GM04503 (cell line): ENCODE measurements at regions not wholly inside any gene's neighbourhood (a gene's known extent, or its start where the extent isn't known, plus 50 kb on each side); places are given as distances from the start of the nearest gene placed in this dataset.
"Not testable (repeated sequence)": the region's sequence is repeated elsewhere in the genome, so short reads cannot be mapped to it uniquely, and the experiment has no call there.

Experiments used
- DNase-seq: peaks from one replicate; pipeline ENCODE4 v3.0.0-alpha.2; 2012; ENCODE audit warnings: low read depth

GRCh38 chr14:43872222-43872621 is 634.9 kb downstream of the FSCB start:
- DNase-seq, result no peak

DNA sequence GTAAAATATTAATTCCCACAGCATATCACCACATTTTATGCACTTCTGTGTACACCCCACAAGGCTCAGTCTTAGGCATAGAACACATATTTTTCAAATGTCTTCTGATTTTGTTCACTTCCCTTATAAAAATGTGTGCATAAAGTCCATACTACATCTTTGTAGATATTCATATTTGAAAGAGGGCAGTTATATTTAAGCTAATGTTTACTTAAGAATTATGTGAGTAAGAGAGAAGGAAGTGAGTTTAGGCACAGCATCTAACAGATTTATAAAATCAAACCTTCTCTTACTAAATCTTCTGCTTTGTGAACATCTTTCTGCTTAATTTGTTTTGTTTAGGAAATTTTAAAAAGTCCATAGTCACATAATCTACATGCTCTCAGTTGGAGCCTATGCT is 648.1 kb downstream of the FSCB start:
- no peak for DNase-seq

DNA sequence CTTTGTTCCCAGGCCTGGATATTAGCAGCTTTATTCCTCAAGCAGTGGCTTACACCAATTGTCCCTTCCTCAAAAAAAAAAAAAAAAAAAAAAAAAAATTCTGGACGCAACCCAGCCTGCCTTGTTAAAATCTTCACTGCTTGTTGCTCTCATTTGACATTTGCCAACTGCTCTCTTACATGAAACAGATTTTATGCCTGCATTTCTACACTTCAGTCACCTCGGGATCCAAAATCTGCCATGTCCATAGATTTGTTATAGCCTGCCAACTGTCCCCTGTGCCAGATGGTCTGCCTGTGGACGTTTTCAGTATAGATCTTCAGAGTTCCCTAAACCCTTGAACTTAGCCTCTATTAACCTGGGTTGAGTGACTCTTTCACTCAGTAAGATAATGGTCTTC is 651.5 kb downstream of the FSCB start:
- no peak for DNase-seq

- no peak for DNase-seq
Measured at GRCh38 chr14:43853541-43853940, 653.5 kb downstream of the FSCB start.

DNA sequence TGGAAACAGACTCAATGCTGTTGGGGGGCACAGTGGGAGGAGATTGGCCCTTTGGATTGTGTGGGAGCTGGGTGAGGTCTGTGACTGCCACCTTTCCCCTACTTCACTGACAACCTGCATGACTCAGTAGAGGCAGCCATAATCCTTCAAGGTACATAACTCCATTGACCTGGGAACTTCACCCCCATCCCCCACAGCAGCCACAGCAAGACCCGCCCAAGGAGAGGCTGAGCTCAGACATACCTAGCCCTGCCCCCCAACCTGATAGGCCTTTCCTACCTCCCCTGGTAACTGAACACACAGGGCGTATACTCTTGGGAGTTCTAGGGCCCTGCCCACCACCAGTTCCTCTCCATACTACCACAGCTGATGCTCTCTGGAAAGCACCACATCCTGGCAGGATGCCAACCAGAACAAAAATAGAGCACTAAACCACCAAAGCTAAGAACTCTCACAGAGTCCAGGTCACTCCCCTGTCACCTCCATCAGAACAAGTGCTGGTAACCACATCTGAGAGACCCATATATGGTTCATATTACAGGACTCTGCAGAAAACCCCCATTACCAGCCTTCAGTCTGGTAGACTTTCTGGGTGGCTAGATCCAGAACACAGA is 703.9 kb downstream of the FSCB start:
- no peak for DNase-seq

DNA sequence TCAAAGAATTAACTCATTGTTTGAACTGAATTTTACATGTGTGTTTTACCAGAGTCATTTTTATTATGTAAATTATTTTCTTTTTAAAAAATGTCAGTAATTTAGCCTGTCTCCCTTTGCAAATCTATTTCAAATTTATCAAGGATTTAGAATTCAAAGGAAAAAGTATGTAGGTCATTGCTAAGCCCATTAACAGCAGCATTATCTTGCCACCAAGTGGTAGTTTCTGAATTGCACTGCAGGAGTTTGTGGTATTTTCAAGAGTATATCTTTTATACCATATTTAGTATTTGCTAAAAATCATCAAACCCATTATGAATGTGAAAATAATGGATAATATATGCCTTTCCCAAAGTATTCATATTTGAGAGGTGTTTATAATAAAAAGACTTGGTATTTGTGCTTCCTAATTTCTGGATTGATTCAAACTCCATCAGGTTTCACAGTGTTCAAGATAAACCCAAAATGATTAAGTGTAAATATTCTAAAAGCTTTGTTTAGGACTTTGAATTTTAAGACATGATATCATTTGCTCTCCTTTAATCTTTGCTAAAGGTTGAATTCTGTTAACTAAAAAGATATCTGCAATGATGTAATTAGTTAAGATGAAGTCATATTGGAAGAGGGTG is 711.4 kb downstream of the FSCB start:
- no peak for DNase-seq

GRCh38 chr14:43793579-43793978 is 713.5 kb downstream of the FSCB start:
- DNase-seq, result no peak

DNA sequence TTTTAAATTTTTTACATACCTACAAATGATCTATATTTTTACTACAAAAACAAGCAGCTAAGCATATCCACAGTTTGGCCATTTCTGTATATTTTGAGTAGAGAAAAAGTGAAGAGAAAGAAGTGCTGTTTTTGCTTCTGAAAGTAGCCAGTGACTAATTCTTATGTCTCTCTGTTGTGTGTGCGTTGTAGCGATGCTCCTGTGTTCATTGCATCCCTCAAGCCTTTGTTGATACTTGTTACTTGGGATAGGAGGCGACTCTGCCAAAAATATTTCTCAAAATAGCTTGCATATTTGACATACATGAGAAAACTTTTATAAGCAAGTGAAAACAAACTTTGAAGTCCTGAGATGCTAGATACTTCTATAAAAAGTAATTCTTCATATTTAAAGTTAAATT is 714.1 kb downstream of the FSCB start:
- DNase-seq, result no peak

DNA sequence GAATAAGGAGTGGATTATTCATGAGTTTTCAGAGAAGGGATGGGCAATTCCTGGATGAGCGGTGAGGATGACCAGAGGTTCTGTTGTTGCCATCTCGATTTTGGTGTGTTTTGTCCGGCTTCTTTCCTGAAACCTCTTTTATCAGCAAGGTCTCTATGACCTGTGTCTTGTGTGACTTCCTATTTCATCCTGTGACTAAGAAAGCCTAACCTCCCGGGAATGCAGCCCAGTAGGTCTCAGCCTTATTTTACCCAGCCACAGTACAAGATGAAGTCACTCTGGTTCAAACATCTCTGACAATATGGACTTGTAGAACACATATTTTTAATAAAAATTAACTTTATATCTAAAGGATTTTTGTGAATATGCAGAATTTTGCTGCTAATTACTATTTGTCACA is 716.4 kb downstream of the FSCB start:
- no peak for DNase-seq

- DNase-seq, result no peak
Measured at GRCh38 chr14:43789458-43789857, 717.6 kb downstream of the FSCB start.

DNA sequence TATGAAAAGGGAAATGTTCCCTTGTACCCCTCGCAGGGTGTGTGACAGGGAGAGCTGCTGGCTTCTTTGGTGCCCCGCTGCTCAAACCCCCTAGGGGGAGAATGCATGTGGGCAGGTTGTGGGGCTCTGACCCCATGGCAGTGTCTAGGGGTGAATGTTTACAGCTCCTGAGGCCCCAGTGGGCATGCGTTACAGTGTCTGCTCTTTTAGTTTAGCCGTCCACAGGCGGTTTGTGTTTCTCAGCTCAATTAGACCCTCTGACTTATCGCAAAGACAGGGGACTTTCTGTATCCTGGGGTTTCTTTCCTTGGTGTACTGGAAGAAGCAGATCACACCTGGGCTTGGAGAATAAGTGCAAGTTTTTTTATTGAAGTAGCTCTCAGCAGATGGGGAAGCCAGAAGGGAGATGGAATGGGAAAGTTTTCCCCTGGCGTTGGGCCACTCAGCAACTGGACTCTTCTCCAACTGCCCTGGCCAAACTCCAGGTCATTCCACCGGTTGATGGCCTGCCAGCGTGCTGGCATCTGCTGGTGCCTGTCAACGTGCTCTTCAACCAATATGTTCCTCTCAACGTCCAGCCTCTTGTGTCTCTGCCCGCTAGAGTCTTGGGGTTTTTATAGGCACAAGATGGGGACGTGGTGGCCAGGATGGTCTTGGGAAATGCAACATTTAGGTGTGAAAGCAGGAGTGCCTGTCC is 720.9 kb downstream of the FSCB start:
- no peak for DNase-seq

DNA sequence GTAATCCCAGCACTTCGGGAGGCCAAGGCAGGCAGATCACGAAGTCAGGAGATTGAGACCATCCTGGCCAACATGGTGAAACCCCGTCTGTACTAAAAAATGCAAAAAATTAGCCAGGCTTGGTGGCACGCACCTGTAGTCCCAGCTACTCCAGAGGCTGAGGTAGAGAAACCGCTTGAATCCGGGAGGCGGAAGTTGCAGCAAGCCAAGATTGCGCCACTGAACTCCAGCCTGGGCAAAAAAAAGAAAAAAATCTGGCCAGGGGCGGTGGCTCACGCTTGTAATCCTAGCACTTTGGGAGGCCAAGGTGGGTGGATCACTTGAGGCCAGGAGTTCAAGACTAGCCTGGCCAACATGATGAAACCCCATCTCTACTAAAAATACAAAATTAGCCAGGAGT is 722.7 kb downstream of the FSCB start:
- DNase-seq, result not testable (repeated sequence)

DNA sequence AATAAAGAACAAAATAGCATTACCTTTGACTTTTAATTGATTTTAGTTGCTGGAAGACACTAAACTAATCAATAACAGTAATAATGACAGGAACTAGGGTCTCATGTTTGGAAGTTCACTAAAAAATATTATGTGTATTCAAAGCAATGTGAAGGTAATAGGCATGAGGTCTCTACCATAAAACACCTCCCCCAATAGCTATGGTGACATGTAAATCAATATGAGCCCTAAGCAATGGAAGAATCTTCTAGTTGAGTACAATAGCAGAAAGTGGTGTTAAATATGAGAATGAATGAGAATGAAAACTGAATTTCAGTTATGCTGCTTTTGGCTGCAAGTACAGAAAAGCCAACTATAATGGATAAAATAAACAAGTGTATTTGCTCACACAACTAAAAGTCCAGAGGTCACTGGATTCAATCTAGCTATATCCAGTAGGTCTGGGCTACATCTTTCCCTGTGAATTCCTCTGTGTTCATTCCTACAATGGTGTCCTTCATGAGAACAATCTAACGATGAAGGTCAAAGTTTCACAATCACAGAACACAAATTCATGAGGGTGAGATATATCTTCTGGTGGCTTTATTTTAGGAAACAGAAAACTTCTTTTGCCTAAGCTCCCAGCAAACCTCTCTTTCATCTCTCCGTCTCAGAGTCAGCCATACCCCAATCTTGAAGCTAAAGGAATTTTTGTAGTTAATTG is 728.0 kb downstream of the FSCB start:
- DNase-seq, result no peak

GRCh38 chr14:43778570-43778936 is 728.5 kb downstream of the FSCB start:
- no peak for DNase-seq

DNA sequence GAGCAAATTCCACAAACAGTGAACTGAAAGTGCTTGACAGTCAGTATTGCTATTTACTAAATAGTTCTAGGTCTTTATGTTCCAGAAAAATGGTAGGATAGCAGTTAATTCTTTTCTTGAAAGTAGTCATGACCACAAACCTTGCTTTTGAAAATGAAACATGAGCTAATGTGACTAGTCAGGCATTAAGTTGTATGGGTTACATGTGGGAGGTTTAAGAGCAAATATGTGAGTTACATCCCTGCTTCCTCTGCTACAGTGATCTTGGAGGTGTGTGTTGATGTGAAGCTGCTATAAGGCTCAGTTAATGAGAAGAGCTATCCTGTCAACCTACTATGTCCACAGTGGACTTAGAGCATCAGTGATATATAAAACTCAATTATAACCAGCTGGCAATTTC is 741.6 kb downstream of the FSCB start:
- no peak for DNase-seq

DNA sequence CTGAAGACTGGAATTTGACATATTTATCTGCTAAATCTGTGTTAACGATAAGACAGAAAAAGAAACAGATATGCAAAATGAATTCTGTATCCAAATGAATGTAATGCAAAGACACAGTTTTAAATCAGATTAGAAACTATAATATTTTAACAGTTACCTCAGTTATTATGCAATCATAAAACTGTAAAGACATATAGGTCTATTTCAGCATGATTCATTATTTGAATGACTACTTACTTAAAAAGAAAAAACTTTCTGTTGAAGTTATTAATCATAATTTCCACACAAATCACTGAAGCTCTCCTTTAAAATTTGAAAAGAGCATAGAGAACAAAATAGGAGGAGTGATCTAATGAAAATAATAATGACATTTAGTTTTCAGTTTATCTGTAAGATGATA is 742.6 kb downstream of the FSCB start:
- no peak for DNase-seq

- DNase-seq, result no peak
Measured at GRCh38 chr14:43755707-43756106, 751.4 kb downstream of the FSCB start.

DNA sequence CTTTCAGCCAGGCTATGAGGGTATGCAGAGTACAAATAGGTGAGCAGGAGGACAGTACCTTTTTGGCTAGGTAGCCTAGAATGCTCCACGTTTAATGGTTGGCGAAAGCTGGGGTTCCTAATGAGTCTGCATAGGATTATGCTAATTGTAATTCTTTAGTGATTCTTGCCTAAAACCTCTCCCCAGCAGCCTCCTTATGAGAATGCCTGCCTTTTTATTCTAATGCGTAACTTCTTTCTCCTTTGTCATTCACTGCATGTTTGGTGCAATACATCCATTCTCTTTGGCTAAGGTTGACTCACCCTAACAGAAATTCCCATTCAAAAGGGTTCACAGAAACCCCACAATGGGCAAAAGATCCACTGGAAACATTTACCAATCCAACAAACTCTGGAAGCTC is 752.2 kb downstream of the FSCB start:
- DNase-seq, result no peak

GRCh38 chr14:43745746-43746145 is 761.3 kb downstream of the FSCB start:
- no peak for DNase-seq

GRCh38 chr14:43735932-43736331 is 771.2 kb downstream of the FSCB start:
- DNase-seq, result no peak

DNA sequence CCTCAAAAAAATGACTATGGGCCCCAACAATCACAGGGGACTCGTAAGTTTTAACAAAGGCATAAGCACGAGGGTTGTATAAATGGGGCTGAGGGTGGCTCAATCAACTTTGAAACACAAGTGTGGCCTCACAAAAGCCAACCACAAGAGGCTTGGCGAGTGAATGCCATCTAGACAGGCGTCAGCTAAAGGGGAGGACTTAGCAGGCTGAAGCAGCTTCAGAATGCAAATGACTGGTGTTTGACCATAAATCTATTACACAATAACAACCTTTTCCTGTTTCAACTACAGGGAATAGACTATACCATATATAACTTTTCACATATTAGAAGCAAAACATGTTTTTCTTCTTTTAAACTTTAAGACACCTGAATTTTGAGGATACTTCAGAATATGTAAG is 777.9 kb downstream of the FSCB start:
- no peak for DNase-seq

DNA sequence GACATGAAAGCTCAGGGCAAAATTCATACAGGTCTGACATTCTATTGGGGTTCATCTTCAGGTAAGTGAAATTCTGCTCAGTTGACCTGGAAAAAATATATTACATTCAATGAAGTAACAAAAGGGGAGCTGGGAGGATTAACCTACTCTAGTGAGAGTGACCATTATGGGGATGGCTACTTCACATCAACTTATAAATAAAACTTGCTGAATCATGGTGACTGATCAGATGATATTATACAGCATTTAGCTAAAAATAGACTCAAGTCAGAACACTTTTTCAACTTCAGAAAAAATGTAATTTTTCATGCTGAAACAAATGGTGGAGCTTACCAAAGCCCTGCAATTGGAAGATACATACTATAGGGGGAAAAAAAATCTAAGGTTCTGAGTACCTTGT is 800.2 kb downstream of the FSCB start:
- no peak for DNase-seq
